ENCODE measurements at regions not wholly inside any gene's neighbourhood (a gene's known extent, or its start where the extent isn't known, plus 50 kb on each side); places are given as distances from the start of the nearest gene placed in this dataset.

DNA sequence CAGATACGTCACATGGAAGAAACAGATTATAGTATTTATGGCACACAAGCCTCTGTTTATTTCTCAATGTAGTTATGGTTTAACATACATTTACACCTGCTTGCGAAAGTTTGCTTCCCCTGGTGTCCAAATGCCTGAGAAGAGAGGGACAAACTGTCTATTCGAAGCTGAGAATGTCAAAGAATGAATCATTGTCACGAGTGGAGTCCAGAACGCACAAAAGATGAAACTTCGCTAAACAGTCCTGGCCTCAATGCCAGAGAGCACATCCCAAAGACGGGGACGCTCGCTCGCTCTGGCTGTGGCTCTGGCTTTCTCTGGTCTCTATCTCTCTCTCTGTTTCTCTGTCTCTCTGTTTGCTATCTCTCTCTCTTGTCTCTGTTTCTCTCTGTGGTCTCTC lies 298.8 kb downstream of the FOXL1 start:
- Mint-ChIP-seq H3K4me3 (no peak overlapping the region), H3K27me3 (ENCODE audit: low read depth, poor library complexity) (peaks cover 71% of the 10 kb centered on the region), H3K4me1 (peaks cover 51% of the 10 kb centered on the region), H3K9me3 (peaks cover 33% of the 10 kb centered on the region), H3K36me3 (ENCODE audit: low read depth) (peaks cover 14% of the 10 kb centered on the region), H3K27ac (peak overlapping the region; percentile 79)
- TF ChIP-seq, protein P1, sequence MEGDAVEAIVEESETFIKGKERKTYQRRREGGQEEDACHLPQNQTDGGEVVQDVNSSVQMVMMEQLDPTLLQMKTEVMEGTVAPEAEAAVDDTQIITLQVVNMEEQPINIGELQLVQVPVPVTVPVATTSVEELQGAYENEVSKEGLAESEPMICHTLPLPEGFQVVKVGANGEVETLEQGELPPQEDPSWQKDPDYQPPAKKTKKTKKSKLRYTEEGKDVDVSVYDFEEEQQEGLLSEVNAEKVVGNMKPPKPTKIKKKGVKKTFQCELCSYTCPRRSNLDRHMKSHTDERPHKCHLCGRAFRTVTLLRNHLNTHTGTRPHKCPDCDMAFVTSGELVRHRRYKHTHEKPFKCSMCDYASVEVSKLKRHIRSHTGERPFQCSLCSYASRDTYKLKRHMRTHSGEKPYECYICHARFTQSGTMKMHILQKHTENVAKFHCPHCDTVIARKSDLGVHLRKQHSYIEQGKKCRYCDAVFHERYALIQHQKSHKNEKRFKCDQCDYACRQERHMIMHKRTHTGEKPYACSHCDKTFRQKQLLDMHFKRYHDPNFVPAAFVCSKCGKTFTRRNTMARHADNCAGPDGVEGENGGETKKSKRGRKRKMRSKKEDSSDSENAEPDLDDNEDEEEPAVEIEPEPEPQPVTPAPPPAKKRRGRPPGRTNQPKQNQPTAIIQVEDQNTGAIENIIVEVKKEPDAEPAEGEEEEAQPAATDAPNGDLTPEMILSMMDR (IDR thresholded peaks at IDR 0.05) = no peak
- DNase-seq = no peak

DNA sequence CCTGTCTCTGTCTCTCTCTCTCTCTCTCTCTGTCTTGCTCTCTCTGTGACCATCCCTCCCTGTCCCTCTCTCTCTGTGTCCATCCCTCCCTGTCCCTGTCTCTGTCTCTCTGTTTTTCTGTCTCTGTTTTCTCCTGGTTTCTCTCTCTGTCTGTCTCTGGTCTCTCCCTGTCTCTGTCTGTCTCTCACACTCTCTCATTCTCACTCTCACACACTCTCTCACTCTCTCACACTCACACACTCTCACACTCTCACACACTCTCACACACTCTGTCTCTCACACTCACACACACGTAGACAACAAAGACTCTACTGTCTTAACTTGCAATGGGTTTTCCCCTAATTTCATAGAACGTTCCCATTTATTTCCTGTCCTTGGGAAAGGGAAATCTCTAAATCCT lies 299.5 kb downstream of the FOXL1 start:
- peak overlapping the region; percentile 79 for H3K27ac Mint-ChIP-seq
- H3K27me3 Mint-ChIP-seq (ENCODE audit: low read depth, poor library complexity) = peaks cover 68% of the 10 kb centered on the region
- peaks cover 54% of the 10 kb centered on the region for H3K4me1 Mint-ChIP-seq
- no peak for DNase-seq
- peak overlapping the region; percentile 8 for H3K4me3 Mint-ChIP-seq
- H3K9me3 Mint-ChIP-seq = peaks cover 26% of the 10 kb centered on the region
- TF ChIP-seq, protein P1 (IDR thresholded peaks at IDR 0.05) = no peak
- H3K36me3 Mint-ChIP-seq (ENCODE audit: low read depth) = peaks cover 8% of the 10 kb centered on the region

DNA sequence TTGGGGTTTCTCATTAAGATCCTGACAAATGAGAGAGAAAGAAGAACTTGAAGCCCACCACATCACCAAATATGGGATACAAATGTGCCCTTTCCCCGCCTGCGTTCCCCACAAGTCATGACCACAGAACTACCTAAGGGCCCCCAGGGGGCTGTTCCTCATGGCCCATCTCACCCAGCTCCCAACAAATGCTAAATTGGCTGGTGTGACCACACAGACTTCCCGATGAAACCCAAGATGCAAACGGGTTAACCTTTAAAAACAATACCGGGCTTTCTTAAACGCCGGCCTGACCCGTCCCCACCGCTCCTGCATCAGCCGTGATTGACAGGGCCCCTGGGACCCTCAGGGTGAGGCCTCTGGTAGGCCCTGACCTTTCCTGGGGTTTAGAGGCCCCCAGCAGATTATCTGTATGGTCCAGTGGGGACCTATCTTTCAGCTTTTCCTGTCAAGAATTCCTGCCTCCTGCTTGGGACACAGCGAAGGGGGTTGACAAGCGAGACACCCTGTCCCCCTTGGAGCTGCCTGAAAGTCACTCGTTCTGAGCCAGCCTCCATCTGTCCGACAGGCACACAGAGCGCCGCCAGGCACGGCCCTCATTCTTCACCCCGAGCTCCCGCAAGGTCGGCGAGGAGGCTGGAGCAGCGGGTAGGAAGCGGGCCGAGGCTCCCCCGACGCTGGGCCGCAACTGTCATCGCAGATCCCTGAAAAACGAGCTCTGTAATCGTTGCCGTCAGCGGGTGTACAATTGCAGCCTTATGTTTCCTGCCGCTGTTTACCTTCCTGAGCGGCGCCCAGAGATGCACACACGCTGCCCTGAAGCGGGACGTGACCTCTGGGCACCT lies 300.1 kb downstream of the FOXL1 start:
- DNase-seq = peak; percentile 83
- Mint-ChIP-seq H3K36me3 (ENCODE audit: low read depth) (peaks cover 7% of the 10 kb centered on the region), H3K4me3 (no peak overlapping the region), H3K9me3 (peaks cover 20% of the 10 kb centered on the region), H3K27me3 (ENCODE audit: low read depth, poor library complexity) (peaks cover 70% of the 10 kb centered on the region), H3K4me1 (peaks cover 60% of the 10 kb centered on the region), H3K27ac (peak overlapping the region; percentile 93)
- TF ChIP-seq, protein P1 (IDR thresholded peaks at IDR 0.05) = no peak

DNA sequence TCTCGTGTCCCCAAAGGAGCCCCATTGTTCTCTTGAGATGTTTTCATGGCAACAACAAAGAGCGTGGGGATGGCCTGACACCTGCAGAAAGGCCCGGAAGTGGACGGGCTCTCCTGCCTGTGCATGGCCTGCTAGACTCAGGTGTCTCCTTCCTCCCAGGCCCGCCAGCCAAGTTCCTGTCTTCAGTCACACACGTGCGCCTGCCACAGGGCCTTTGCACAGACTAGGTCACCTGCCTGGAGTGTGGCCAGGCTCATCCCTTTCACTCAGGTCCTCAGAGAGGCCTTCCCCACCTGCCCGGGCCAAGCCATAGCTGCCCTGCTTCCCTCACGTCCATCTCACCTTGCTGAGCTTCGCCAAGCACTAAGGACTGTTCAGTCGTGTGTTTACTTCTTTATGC lies 300.9 kb downstream of the FOXL1 start:
- peaks cover 70% of the 10 kb centered on the region for H3K27me3 Mint-ChIP-seq (ENCODE audit: low read depth, poor library complexity)
- peaks cover 12% of the 10 kb centered on the region for H3K9me3 Mint-ChIP-seq
- TF ChIP-seq, protein P1 (IDR thresholded peaks at IDR 0.05) = no peak
- H3K4me1 Mint-ChIP-seq = peaks cover 68% of the 10 kb centered on the region
- no peak overlapping the region for H3K4me3 Mint-ChIP-seq
- H3K27ac Mint-ChIP-seq = peak overlapping the region; percentile 25
- peaks cover 2% of the 10 kb centered on the region for H3K36me3 Mint-ChIP-seq (ENCODE audit: low read depth)
- DNase-seq = no peak

DNA sequence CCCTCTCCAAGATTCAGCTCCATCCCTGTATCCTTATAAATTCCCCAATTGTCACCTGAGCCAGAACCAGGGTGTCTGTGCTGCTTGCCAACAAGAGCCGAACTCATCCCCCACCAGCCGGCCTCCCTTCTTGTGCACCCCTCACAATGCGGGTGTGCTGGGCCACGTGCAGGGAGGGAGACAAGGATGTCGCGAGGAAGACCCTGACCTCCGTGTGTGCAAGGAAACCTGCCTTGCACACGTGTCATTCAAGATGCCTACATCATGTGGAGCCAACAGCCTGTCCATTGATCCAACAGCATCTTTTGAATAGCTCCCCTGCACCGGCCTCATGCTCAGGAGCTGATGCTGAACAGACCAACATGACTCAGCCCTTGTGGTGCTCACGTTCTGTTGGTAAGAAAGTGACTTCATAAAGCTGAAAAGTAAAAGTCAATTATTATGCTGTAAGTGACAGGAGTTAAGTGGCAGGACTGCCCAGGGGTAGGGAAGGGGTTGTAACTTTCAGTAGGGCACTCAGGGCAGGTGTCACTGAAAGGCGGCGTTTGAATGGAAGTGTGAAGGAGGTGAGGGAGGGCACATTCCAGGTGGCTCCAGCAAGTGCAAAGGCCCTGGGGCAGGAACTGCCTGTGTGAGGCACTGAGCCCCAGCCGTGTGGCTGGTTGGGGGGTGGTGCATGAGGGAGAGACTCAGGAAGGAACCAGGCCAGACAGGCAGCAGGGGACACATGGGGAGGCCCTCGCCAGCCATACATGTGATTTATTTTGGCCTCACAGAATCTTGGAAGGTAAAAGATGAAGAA lies 302.2 kb downstream of the FOXL1 start:
- peaks cover 59% of the 10 kb centered on the region for H3K27me3 Mint-ChIP-seq (ENCODE audit: low read depth, poor library complexity)
- no peak overlapping the region for H3K27ac Mint-ChIP-seq
- DNase-seq = no peak
- peaks cover 80% of the 10 kb centered on the region for H3K4me1 Mint-ChIP-seq
- TF ChIP-seq, protein P1 (IDR thresholded peaks at IDR 0.05) = no peak
- H3K9me3 Mint-ChIP-seq = peaks cover 4% of the 10 kb centered on the region
- H3K36me3 Mint-ChIP-seq (ENCODE audit: low read depth) = no peaks in the 10 kb centered on the region
- H3K4me3 Mint-ChIP-seq = no peak overlapping the region

Measured in nephron progenitor cell (in vitro differentiated cells).